ENCODE measurements at regions not wholly inside any gene's neighbourhood (a gene's known extent, or its start where the extent isn't known, plus 50 kb on each side); places are given as distances from the start of the nearest gene placed in this dataset.

- TF ChIP-seq CTCF (IDR thresholded peaks at IDR 0.05; ENCODE audit: low read depth, low read length, missing control alignments): no peak
- no peak for DNase-seq (ENCODE audit: low read depth)
- no peak overlapping the region for H3K4me3 ChIP-seq (ENCODE audit: low read depth, low read length)
- in situ Hi-C loops (cut with HindIII; ENCODE audit: low sequenced_read_pairs): no loop called here
These were observed 510.1 kb downstream of the PLA2G4A start for GRCh38 chr1:187338762-187339412.

- DNase-seq (ENCODE audit: low read depth): no peak
- H3K4me3 ChIP-seq (ENCODE audit: low read depth, low read length): no peak overlapping the region
- TF ChIP-seq CTCF (IDR thresholded peaks at IDR 0.05; ENCODE audit: low read depth, low read length, missing control alignments): no peak
- in situ Hi-C loops (cut with HindIII; ENCODE audit: low sequenced_read_pairs): no loop called here
These were observed 513.7 kb downstream of the PLA2G4A start for GRCh38 chr1:187342495-187342894.

- TF ChIP-seq CTCF (IDR thresholded peaks at IDR 0.05; ENCODE audit: low read depth, low read length, missing control alignments): no peak
- H3K4me3 ChIP-seq (ENCODE audit: low read depth, low read length): no peak overlapping the region
- no peak for DNase-seq (ENCODE audit: low read depth)
- in situ Hi-C loops (cut with HindIII; ENCODE audit: low sequenced_read_pairs): no loop called here
These were observed 545.3 kb downstream of the PLA2G4A start for GRCh38 chr1:187374082-187374481.

GRCh38 chr1:187374742-187375141 lies 546.0 kb downstream of the PLA2G4A start:
- in situ Hi-C loops (cut with HindIII; ENCODE audit: low sequenced_read_pairs): no loop called here
- DNase-seq (ENCODE audit: low read depth): no peak
- no peak overlapping the region for H3K4me3 ChIP-seq (ENCODE audit: low read depth, low read length)
- TF ChIP-seq CTCF (IDR thresholded peaks at IDR 0.05; ENCODE audit: low read depth, low read length, missing control alignments): no peak

DNA sequence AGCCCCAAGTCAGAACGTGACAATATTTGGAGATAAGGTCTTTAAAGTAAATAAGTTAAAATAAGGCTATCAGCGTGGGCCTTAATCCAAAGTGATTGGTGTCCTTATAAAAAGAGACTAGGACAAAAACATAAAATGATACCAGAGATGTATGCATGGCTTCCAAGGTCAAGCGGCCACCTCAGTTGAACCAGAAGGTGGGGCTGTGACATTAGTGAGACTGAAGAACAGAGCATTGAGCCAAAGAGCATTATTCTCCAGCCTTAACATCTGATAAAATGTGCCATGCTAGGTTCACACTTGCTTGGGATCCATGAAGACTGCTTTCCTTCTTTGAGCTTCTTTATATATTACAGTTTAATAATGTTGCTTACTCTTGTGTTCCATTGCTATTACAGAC lies 554.6 kb downstream of the PLA2G4A start:
- in situ Hi-C loops (cut with HindIII; ENCODE audit: low sequenced_read_pairs): no loop called here

DNA sequence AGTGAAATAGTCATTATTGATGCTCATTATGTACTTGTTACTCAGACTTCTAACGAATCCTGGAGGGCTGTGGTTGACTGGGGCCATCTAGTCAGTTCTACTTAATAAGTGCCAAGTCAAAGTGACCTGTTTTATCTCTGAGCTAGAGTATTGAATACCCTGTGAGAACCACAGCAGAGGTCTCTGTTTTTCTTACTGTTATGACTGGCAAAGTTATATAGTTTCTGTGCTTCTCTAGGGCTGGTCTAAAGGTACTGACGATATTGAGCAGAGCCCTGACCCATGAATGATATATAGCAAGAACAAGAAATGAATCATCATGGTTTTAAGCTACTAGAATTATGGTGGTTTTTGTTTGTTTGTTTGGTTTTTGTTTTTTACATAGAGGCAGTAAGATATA lies 555.8 kb downstream of the PLA2G4A start:
- no peak for TF ChIP-seq CTCF (IDR thresholded peaks at IDR 0.05; ENCODE audit: low read depth, low read length, missing control alignments)
- no peak overlapping the region for H3K4me3 ChIP-seq (ENCODE audit: low read depth, low read length)
- in situ Hi-C loops (cut with HindIII; ENCODE audit: low sequenced_read_pairs): no loop called here
- no peak for DNase-seq (ENCODE audit: low read depth)

More for the DNA sequence above, 554.6 kb downstream of the PLA2G4A start:
- H3K4me3 ChIP-seq (ENCODE audit: low read depth, low read length): no peak overlapping the region
- TF ChIP-seq CTCF (IDR thresholded peaks at IDR 0.05; ENCODE audit: low read depth, low read length, missing control alignments): no peak
- no peak for DNase-seq (ENCODE audit: low read depth)
